Activated T-helper 17 cell treated with anti-CD3 and anti-CD28 coated beads, Interleukin-2, amount 50 U/mL, for 72 hours (primary cell): ENCODE measurements at regions not wholly inside any gene's neighbourhood (a gene's known extent, or its start where the extent isn't known, plus 50 kb on each side); places are given as distances from the start of the nearest gene placed in this dataset.
A peak's percentile ranks its signal among the peaks of the same experiment; 100 is the strongest.

Source experiments
- ATAC-seq: fragments of 150-1000 bp; cut with Tn5 transposase; replicated peaks from 2 replicates; pipeline ENCODE4 v1.10.0; 2021; ENCODE audit warnings: mild to moderate bottlenecking, moderate library complexity
- H3K27ac Mint-ChIP-seq: one replicate; pipeline ENCODE4 v1.8.0; 2022; ENCODE audit warnings: mixed read lengths
- H3K27me3 Mint-ChIP-seq: one replicate; pipeline ENCODE4 v1.8.0; 2022; ENCODE audit warnings: mixed read lengths
- H3K36me3 Mint-ChIP-seq: one replicate; pipeline ENCODE4 v1.8.0; 2022; ENCODE audit warnings: low read depth, mild to moderate bottlenecking, mixed read lengths
- H3K4me1 Mint-ChIP-seq: one replicate; pipeline ENCODE4 v1.8.0; 2022; ENCODE audit warnings: mixed read lengths
- H3K4me3 Mint-ChIP-seq: one replicate; pipeline ENCODE4 v1.8.0; 2022; ENCODE audit warnings: mild to moderate bottlenecking, mixed read lengths
- H3K9me3 Mint-ChIP-seq: one replicate; pipeline ENCODE4 v1.8.0; 2022; ENCODE audit warnings: mixed read lengths

- Mint-ChIP-seq H3K27ac (no peak overlapping the region), H3K4me1 (no peaks in the 10 kb centered on the region), H3K27me3 (no peaks in the 10 kb centered on the region), H3K9me3 (no peaks in the 10 kb centered on the region), H3K4me3 (no peak overlapping the region), H3K36me3 (no peaks in the 10 kb centered on the region)
- ATAC-seq: no peak
Measured at GRCh38 chr7:11895337-11895736, 63.3 kb upstream of the THSD7A start.

GRCh38 chr7:11896663-11897062, 64.7 kb upstream of the THSD7A start:
- H3K27me3 Mint-ChIP-seq: no peaks in the 10 kb centered on the region
- no peak overlapping the region for H3K4me3 Mint-ChIP-seq
- H3K4me1 Mint-ChIP-seq: no peaks in the 10 kb centered on the region
- no peaks in the 10 kb centered on the region for H3K9me3 Mint-ChIP-seq
- H3K27ac Mint-ChIP-seq: no peak overlapping the region
- no peak for ATAC-seq
- no peaks in the 10 kb centered on the region for H3K36me3 Mint-ChIP-seq

- no peaks in the 10 kb centered on the region for H3K36me3 Mint-ChIP-seq
- H3K9me3 Mint-ChIP-seq: no peaks in the 10 kb centered on the region
- no peaks in the 10 kb centered on the region for H3K4me1 Mint-ChIP-seq
- ATAC-seq: no peak
- H3K4me3 Mint-ChIP-seq: no peak overlapping the region
- H3K27me3 Mint-ChIP-seq: no peaks in the 10 kb centered on the region
- no peak overlapping the region for H3K27ac Mint-ChIP-seq
Measured at GRCh38 chr7:11899247-11899646, 67.2 kb upstream of the THSD7A start.

- H3K9me3 Mint-ChIP-seq: no peaks in the 10 kb centered on the region
- H3K36me3 Mint-ChIP-seq: no peaks in the 10 kb centered on the region
- no peaks in the 10 kb centered on the region for H3K4me1 Mint-ChIP-seq
- no peak overlapping the region for H3K27ac Mint-ChIP-seq
- H3K27me3 Mint-ChIP-seq: no peaks in the 10 kb centered on the region
- no peak for ATAC-seq
- H3K4me3 Mint-ChIP-seq: no peak overlapping the region
Measured at GRCh38 chr7:11910253-11910652, 78.3 kb upstream of the THSD7A start.

GRCh38 chr7:11911900-11912299, 79.9 kb upstream of the THSD7A start:
- no peak overlapping the region for H3K4me3 Mint-ChIP-seq
- no peak for ATAC-seq
- no peak overlapping the region for H3K27ac Mint-ChIP-seq
- H3K9me3 Mint-ChIP-seq: no peaks in the 10 kb centered on the region
- H3K36me3 Mint-ChIP-seq: no peaks in the 10 kb centered on the region
- no peaks in the 10 kb centered on the region for H3K27me3 Mint-ChIP-seq
- no peaks in the 10 kb centered on the region for H3K4me1 Mint-ChIP-seq

- Mint-ChIP-seq H3K36me3 (no peaks in the 10 kb centered on the region), H3K4me1 (no peaks in the 10 kb centered on the region), H3K4me3 (no peak overlapping the region), H3K9me3 (no peaks in the 10 kb centered on the region), H3K27ac (no peak overlapping the region), H3K27me3 (no peaks in the 10 kb centered on the region)
- ATAC-seq: no peak
Measured at GRCh38 chr7:11914645-11915044, 82.6 kb upstream of the THSD7A start.

- Mint-ChIP-seq H3K27me3 (no peaks in the 10 kb centered on the region), H3K4me3 (no peak overlapping the region), H3K9me3 (no peaks in the 10 kb centered on the region), H3K27ac (no peak overlapping the region), H3K36me3 (no peaks in the 10 kb centered on the region), H3K4me1 (no peaks in the 10 kb centered on the region)
- ATAC-seq: no peak
Measured at GRCh38 chr7:11923376-11923930, 91.5 kb upstream of the THSD7A start.

GRCh38 chr7:11931307-11931706, 99.3 kb upstream of the THSD7A start:
- no peak overlapping the region for H3K4me3 Mint-ChIP-seq
- H3K9me3 Mint-ChIP-seq: no peaks in the 10 kb centered on the region
- H3K27me3 Mint-ChIP-seq: no peaks in the 10 kb centered on the region
- ATAC-seq: no peak
- no peak overlapping the region for H3K27ac Mint-ChIP-seq
- no peaks in the 10 kb centered on the region for H3K36me3 Mint-ChIP-seq
- no peaks in the 10 kb centered on the region for H3K4me1 Mint-ChIP-seq

- Mint-ChIP-seq H3K4me1 (no peaks in the 10 kb centered on the region), H3K36me3 (no peaks in the 10 kb centered on the region), H3K4me3 (no peak overlapping the region), H3K9me3 (no peaks in the 10 kb centered on the region), H3K27ac (no peak overlapping the region), H3K27me3 (no peaks in the 10 kb centered on the region)
- ATAC-seq: no peak
Measured at GRCh38 chr7:11934796-11935195, 102.8 kb upstream of the THSD7A start.

- no peak overlapping the region for H3K27ac Mint-ChIP-seq
- H3K9me3 Mint-ChIP-seq: no peaks in the 10 kb centered on the region
- H3K4me3 Mint-ChIP-seq: no peak overlapping the region
- no peaks in the 10 kb centered on the region for H3K27me3 Mint-ChIP-seq
- no peaks in the 10 kb centered on the region for H3K4me1 Mint-ChIP-seq
- H3K36me3 Mint-ChIP-seq: no peaks in the 10 kb centered on the region
- no peak for ATAC-seq
Measured at GRCh38 chr7:11935905-11936304, 103.9 kb upstream of the THSD7A start.

GRCh38 chr7:11946794-11947193, 114.8 kb upstream of the THSD7A start:
- ATAC-seq: no peak
- Mint-ChIP-seq H3K9me3 (peaks cover 11% of the 10 kb centered on the region), H3K27me3 (no peaks in the 10 kb centered on the region), H3K4me3 (no peak overlapping the region), H3K27ac (no peak overlapping the region), H3K4me1 (no peaks in the 10 kb centered on the region), H3K36me3 (no peaks in the 10 kb centered on the region)

GRCh38 chr7:11950281-11950680, 118.3 kb upstream of the THSD7A start:
- Mint-ChIP-seq H3K27ac (no peak overlapping the region), H3K4me1 (no peaks in the 10 kb centered on the region), H3K4me3 (no peak overlapping the region), H3K27me3 (no peaks in the 10 kb centered on the region), H3K36me3 (no peaks in the 10 kb centered on the region), H3K9me3 (peaks cover 11% of the 10 kb centered on the region)
- ATAC-seq: no peak

- no peak overlapping the region for H3K27ac Mint-ChIP-seq
- H3K27me3 Mint-ChIP-seq: no peaks in the 10 kb centered on the region
- H3K4me3 Mint-ChIP-seq: no peak overlapping the region
- no peaks in the 10 kb centered on the region for H3K36me3 Mint-ChIP-seq
- peaks cover 6% of the 10 kb centered on the region for H3K9me3 Mint-ChIP-seq
- no peaks in the 10 kb centered on the region for H3K4me1 Mint-ChIP-seq
- no peak for ATAC-seq
Measured at GRCh38 chr7:11950942-11951341, 118.9 kb upstream of the THSD7A start.

GRCh38 chr7:11951909-11952308, 119.9 kb upstream of the THSD7A start:
- Mint-ChIP-seq H3K4me3 (no peak overlapping the region), H3K9me3 (no peaks in the 10 kb centered on the region), H3K27me3 (no peaks in the 10 kb centered on the region), H3K36me3 (no peaks in the 10 kb centered on the region), H3K27ac (no peak overlapping the region), H3K4me1 (no peaks in the 10 kb centered on the region)
- ATAC-seq: peak; percentile 79

- ATAC-seq: no peak
- Mint-ChIP-seq H3K4me3 (no peak overlapping the region), H3K36me3 (no peaks in the 10 kb centered on the region), H3K9me3 (no peaks in the 10 kb centered on the region), H3K4me1 (no peaks in the 10 kb centered on the region), H3K27me3 (no peaks in the 10 kb centered on the region), H3K27ac (no peak overlapping the region)
Measured at GRCh38 chr7:11952972-11953371, 121.0 kb upstream of the THSD7A start.

GRCh38 chr7:11956991-11957390, 125.0 kb upstream of the THSD7A start:
- no peak for ATAC-seq
- H3K36me3 Mint-ChIP-seq: no peaks in the 10 kb centered on the region
- H3K4me1 Mint-ChIP-seq: no peaks in the 10 kb centered on the region
- H3K4me3 Mint-ChIP-seq: no peak overlapping the region
- H3K9me3 Mint-ChIP-seq: no peaks in the 10 kb centered on the region
- H3K27me3 Mint-ChIP-seq: no peaks in the 10 kb centered on the region
- H3K27ac Mint-ChIP-seq: no peak overlapping the region
